SK-N-SH (cell line): ENCODE measurements at regions not wholly inside any gene's neighbourhood (a gene's known extent, or its start where the extent isn't known, plus 50 kb on each side); places are given as distances from the start of the nearest gene placed in this dataset.

Experiments
- CTCF ChIA-PET: fragments of 300-600, 350-600 bp; formaldehyde crosslinking; extraction: SDS; loops from one replicate; lab custom pipeline; 2021; lab: Yijun Ruan, JAX
- POLR2A ChIA-PET: fragments of 350-600 bp; sonication (Branson Sonifier 250); formaldehyde crosslinking; extraction: SDS; loops from one replicate; lab custom pipeline; 2020; ENCODE audit warnings: antibody characterized with exemption, inconsistent platforms; lab: Yijun Ruan, JAX
- DNase-seq: peaks from one replicate; pipeline ENCODE4 v3.0.0; 2012
- H2AFZ ChIP-seq: fragments of 200-600 bp; sonication (generic); 2 replicates; pipeline ENCODE4 v1.8.1; 2016; ENCODE audit warnings: antibody characterized with exemption, mild to moderate bottlenecking, low read depth
- H3F3A ChIP-seq: fragments of 200-600 bp; sonication (generic); replicated peaks from 2 replicates; pipeline ENCODE3; 2016; ENCODE audit warnings: antibody characterized with exemption, mild to moderate bottlenecking; ENCODE audit not compliant: insufficient read depth
- H3K27ac ChIP-seq, 2 experiments: fragments of 200-500 bp in 1 of 2; fragments of 200-600 bp in 1 of 2; sonication (Bioruptor generic) in 1 of 2; sonication (generic), shearing (Covaris generic) in 1 of 2; 2 replicates each; pipeline versions ENCODE4 v1.5.1 to v1.6.1; 2014 to 2016; ENCODE audit warnings: low read depth in 2 of 2, inconsistent platforms in 1 of 2, low read length in 1 of 2, mild to moderate bottlenecking in 1 of 2, mixed read lengths in 1 of 2
- H3K27me3 ChIP-seq: fragments of 200-600 bp; sonication (generic), shearing (Covaris generic); 2 replicates; pipeline ENCODE4 v1.6.1; 2016; ENCODE audit warnings: mixed run types; ENCODE audit not compliant: insufficient read depth
- H3K36me3 ChIP-seq, 2 experiments: fragments of 200-500 bp in 1 of 2; fragments of 200-600 bp in 1 of 2; sonication (Bioruptor generic) in 1 of 2; sonication (generic) in 1 of 2; replicated peaks in 1 of 2; 2 replicates each; pipeline versions ENCODE3 to v1.5.1; 2014 to 2016; ENCODE audit warnings: low read length in 1 of 2, mild to moderate bottlenecking in 1 of 2; ENCODE audit not compliant: insufficient read depth in 2 of 2, control insufficient read depth in 1 of 2
- H3K4me1 ChIP-seq, 2 experiments: fragments of 200-500 bp in 1 of 2; fragments of 200-600 bp in 1 of 2; sonication (Bioruptor generic) in 1 of 2; sonication (generic), shearing (Covaris generic) in 1 of 2; 2 replicates each; pipeline versions ENCODE4 v1.5.1 to v1.6.1; 2014 to 2016; ENCODE audit warnings: low read depth in 1 of 2, low read length in 1 of 2, mixed run types in 1 of 2; ENCODE audit not compliant: insufficient read depth in 2 of 2, control insufficient read depth in 1 of 2
- H3K4me2 ChIP-seq: fragments of 200-600 bp; sonication (generic), shearing (Covaris generic); 2 replicates; pipeline ENCODE4 v1.6.1; 2017; ENCODE audit warnings: mixed run types
- H3K4me3 ChIP-seq, 2 experiments: fragments of 200-500 bp in 1 of 2; fragments of 200-600 bp in 1 of 2; sonication (Bioruptor generic) in 1 of 2; sonication (generic), shearing (Covaris generic) in 1 of 2; 2 replicates each; pipeline versions ENCODE4 v1.5.1 to v1.8.1; 2014 to 2016; ENCODE audit warnings: low read depth in 2 of 2, inconsistent platforms in 1 of 2, low read length in 1 of 2, mild to moderate bottlenecking in 1 of 2, mixed read lengths in 1 of 2, moderate library complexity in 1 of 2
- H3K79me2 ChIP-seq: fragments of 200-600 bp; sonication (generic); 2 replicates; pipeline ENCODE4 v1.8.1; 2017; ENCODE audit warnings: mild to moderate bottlenecking; ENCODE audit not compliant: insufficient read depth
- H3K9ac ChIP-seq: fragments of 200-600 bp; sonication (generic); 2 replicates; pipeline ENCODE4 v1.6.1; 2017; ENCODE audit warnings: mixed run types
- H3K9me2 ChIP-seq: fragments of 200-600 bp; sonication (generic); 2 replicates; pipeline ENCODE4 v1.6.1; 2017; ENCODE audit warnings: mixed run types
- H3K9me3 ChIP-seq: fragments of 200-600 bp; sonication (generic); 2 replicates; pipeline ENCODE4 v1.6.1; 2017; ENCODE audit warnings: mixed run types, mild to moderate bottlenecking, moderate library complexity
- H4K20me1 ChIP-seq: fragments of 200-600 bp; sonication (generic); 2 replicates; pipeline ENCODE4 v1.6.1; 2017; ENCODE audit warnings: mild to moderate bottlenecking, mixed run types; ENCODE audit not compliant: insufficient read depth
- ELF1 ChIP-seq: IDR thresholded peaks from 2 replicates; pipeline ENCODE4 v1.4.0; 2012
- EP300 ChIP-seq, 2 experiments: IDR thresholded peaks; 2 replicates each; pipeline versions ENCODE4 v1.4.0 to v1.6.1; 2012; ENCODE audit warnings: borderline replicate concordance in 1 of 2, low read depth in 1 of 2, low read length in 1 of 2
- FOSL2 ChIP-seq: IDR thresholded peaks from 2 replicates; pipeline ENCODE4 v1.4.0; 2012; ENCODE audit warnings: low read depth, mild to moderate bottlenecking, moderate library complexity, borderline replicate concordance
- FOXM1 ChIP-seq: IDR thresholded peaks from 2 replicates; pipeline ENCODE4 v1.4.0; 2012; ENCODE audit warnings: low read depth, mild to moderate bottlenecking
- GATA2 ChIP-seq: sonication (generic); formaldehyde crosslinking; IDR thresholded peaks from 2 replicates; pipeline ENCODE4 v1.5.0; 2020; ENCODE audit warnings: mild to moderate bottlenecking, missing genetic modification reagents
- NFIC ChIP-seq: IDR thresholded peaks from 2 replicates; pipeline ENCODE4 v1.4.0; 2012; ENCODE audit warnings: borderline replicate concordance
- PBX3 ChIP-seq: IDR thresholded peaks from 2 replicates; pipeline ENCODE4; 2012
- POLR2AphosphoS5 ChIP-seq: IDR thresholded peaks from 2 replicates; pipeline ENCODE4 v1.6.1; 2012; ENCODE audit warnings: low read depth, low read length
- RAD21 ChIP-seq: IDR thresholded peaks from 2 replicates; pipeline ENCODE4 v1.6.1; 2012; ENCODE audit warnings: mild to moderate bottlenecking, low read length
- RXRA ChIP-seq: IDR thresholded peaks from 2 replicates; pipeline ENCODE4 v1.4.0; 2012; ENCODE audit warnings: low read depth, mild to moderate bottlenecking, borderline replicate concordance
- SMC3 ChIP-seq: IDR thresholded peaks from 2 replicates; pipeline ENCODE4 v1.6.1; 2012; ENCODE audit warnings: low read depth, low read length, improper control_type of control experiment
- TAF1 ChIP-seq: IDR thresholded peaks from 2 replicates; pipeline ENCODE4 v1.6.1; 2012; ENCODE audit warnings: low read depth, mild to moderate bottlenecking, low read length, moderate library complexity, borderline replicate concordance
- TEAD4 ChIP-seq: IDR thresholded peaks from 2 replicates; pipeline ENCODE4 v1.4.0; 2012; ENCODE audit warnings: mild to moderate bottlenecking, borderline replicate concordance; ENCODE audit not compliant: insufficient read depth
- USF1 ChIP-seq: IDR thresholded peaks from 2 replicates; pipeline ENCODE4 v1.4.0; 2012; ENCODE audit warnings: low read depth, borderline replicate concordance
- YY1 ChIP-seq: IDR thresholded peaks from 2 replicates; pipeline ENCODE4 v1.4.0; 2012; ENCODE audit warnings: low read depth, mild to moderate bottlenecking
- ZBTB33 ChIP-seq: IDR thresholded peaks from 2 replicates; pipeline ENCODE4 v1.4.0; 2012; ENCODE audit warnings: low read depth, borderline replicate concordance
- WGBS: methylation state at CpG from one replicate; pipeline ENCODE4 v1.1.6; 2017; ENCODE audit warnings: low lambda C conversion rate; 5-methylcytosine and 5-hydroxymethylcytosine counted together

GRCh38 chr20:21900431-21900830, 195.0 kb downstream of the PAX1 start:
- H3F3A ChIP-seq: no peaks in the 10 kb centered on the region
- no peak overlapping the region for H3K9ac ChIP-seq
- POLR2A ChIA-PET: no interaction called here
- no peaks in the 10 kb centered on the region for H4K20me1 ChIP-seq
- TF ChIP-seq YY1 (no peak), RAD21 (no peak), ZBTB33 (no peak), FOSL2 (no peak), EP300 (IDR thresholded peaks at IDR 0.05; ENCODE audit: borderline replicate concordance in 1 of 2, low read depth in 1 of 2, low read length in 1 of 2) (no peak), NFIC (no peak), FOXM1 (no peak), POLR2AphosphoS5 (no peak), ELF1 (no peak)
- no peak overlapping the region for H3K27ac ChIP-seq
- no peak overlapping the region for H3K4me3 ChIP-seq
- no peaks in the 10 kb centered on the region for H3K79me2 ChIP-seq
- H3K4me1 ChIP-seq: no peaks in the 10 kb centered on the region
- no peak overlapping the region for H2AFZ ChIP-seq
- CTCF ChIA-PET: no interaction called here
- no peaks in the 10 kb centered on the region for H3K27me3 ChIP-seq
- H3K4me2 ChIP-seq: no peak overlapping the region
- H3K9me2 ChIP-seq: no peaks in the 10 kb centered on the region
- no peaks in the 10 kb centered on the region for H3K36me3 ChIP-seq
- whole genome bisulfite sequencing: under 1% methylated on average over 5 of the region's 5 CpGs
- H3K9me3 ChIP-seq: no peaks in the 10 kb centered on the region
- no peak for DNase-seq

GRCh38 chr20:21874921-21875320, 169.5 kb downstream of the PAX1 start:
- H3K27ac ChIP-seq: no peak overlapping the region
- POLR2A ChIA-PET: no interaction called here
- no peak overlapping the region for H3K9ac ChIP-seq
- no peaks in the 10 kb centered on the region for H3K9me2 ChIP-seq
- no peak for DNase-seq
- H2AFZ ChIP-seq: no peak overlapping the region
- no peaks in the 10 kb centered on the region for H3K9me3 ChIP-seq
- no peak overlapping the region for H3K4me3 ChIP-seq
- no peak overlapping the region for H3K4me2 ChIP-seq
- H3F3A ChIP-seq: no peaks in the 10 kb centered on the region
- CTCF ChIA-PET: no interaction called here
- TF ChIP-seq FOSL2: no peak
- no peak for TF ChIP-seq POLR2AphosphoS5
- TF ChIP-seq USF1: no peak
- TF ChIP-seq GATA2 (CRISPR knock-in tag): no peak
- no peak for TF ChIP-seq TAF1
- TF ChIP-seq SMC3: no peak
- no peak for TF ChIP-seq PBX3
- TF ChIP-seq RXRA: no peak
- no peak for TF ChIP-seq TEAD4
- no peak for TF ChIP-seq YY1
- TF ChIP-seq RAD21: no peak
- no peaks in the 10 kb centered on the region for H3K4me1 ChIP-seq
- H3K79me2 ChIP-seq: no peaks in the 10 kb centered on the region
- H4K20me1 ChIP-seq: no peaks in the 10 kb centered on the region
- H3K27me3 ChIP-seq: no peaks in the 10 kb centered on the region
- no peaks in the 10 kb centered on the region for H3K36me3 ChIP-seq
